Adrenal gland (tissue), 9 donors: ENCODE measurements at regions not wholly inside any gene's neighbourhood (a gene's known extent, or its start where the extent isn't known, plus 50 kb on each side); places are given as distances from the start of the nearest gene placed in this dataset.

Experiments used
- DNase-seq, 7 donors: peaks; one replicate each; pipeline ENCODE4 v3.0.0-alpha.2; 2019 to 2020
- H3K27ac ChIP-seq, 5 donors: fragments of 200-600 bp; sonication (generic) in 4 of 5; 1 replicate in 3 of 5; 2 replicates in 2 of 5; pipeline versions ENCODE4 v1.5.1 to v1.8.0; 2016 to 2020; ENCODE audit warnings: mild to moderate bottlenecking in 1 of 5
- H3K27me3 ChIP-seq: fragments of 200-600 bp; 2 replicates; pipeline ENCODE4 v1.8.0; 2021
- H3K36me3 ChIP-seq, 2 donors: fragments of 200-600 bp; replicated peaks in 1 of 2; 1 replicate in 1 of 2; 2 replicates in 1 of 2; pipeline versions ENCODE4 v1.5.1 to v1.8.0; 2018 to 2022
- H3K4me1 ChIP-seq, 2 donors: fragments of 200-600 bp; replicated peaks in 1 of 2; 1 replicate in 1 of 2; 2 replicates in 1 of 2; pipeline versions ENCODE4 v1.5.1 to v1.8.0; 2018 to 2021
- H3K4me3 ChIP-seq, 4 donors: fragments of 200-600 bp; sonication (generic) in 3 of 4; one replicate each; pipeline ENCODE4 v1.5.1; 2016 to 2018
- H3K9me3 ChIP-seq, 3 donors: fragments of 200-600 bp; sonication (generic) in 1 of 3; replicated peaks in 1 of 3; 1 replicate in 2 of 3; 2 replicates in 1 of 3; pipeline versions ENCODE4 v1.5.1 to v1.8.0; 2016 to 2021
- CTCF ChIP-seq, 6 experiments: fragments of 450-650 bp in 4 of 6; fragments of 200-600 bp in 2 of 6; sonication (generic) in 1 of 6; IDR thresholded peaks; 1 replicate in 5 of 6; 2 replicates in 1 of 6; pipeline versions ENCODE4 v1.5.1 to v1.8.0; 2016 to 2021; ENCODE audit warnings: antibody characterized with exemption in 6 of 6, mild to moderate bottlenecking in 2 of 6, moderate library complexity in 1 of 6
- POLR2A ChIP-seq, 2 donors: fragments of 450-650 bp; IDR thresholded peaks; one replicate each; pipeline ENCODE4 v1.6.1; 2017; ENCODE audit warnings: antibody characterized with exemption in 2 of 2, mild to moderate bottlenecking in 2 of 2, moderate library complexity in 1 of 2
- WGBS, 4 donors: extraction: QIAGEN DNeasy Blood & Tissue Kit in 2 of 4; methylation state at CpG; one replicate each; pipeline versions ENCODE4 v1.1.5 to v1.1.7; 2013 to 2017; 5-methylcytosine and 5-hydroxymethylcytosine counted together
- intact Hi-C, 2 donors: fragments of 100-400 bp; cut with DNase I; formaldehyde crosslinking; loops; one replicate each; pipeline versions ENCODE4 v1.14.1 to v1.15.0; 2022 to 2023
- donor health status: healthy with polysubstance abuse.
- donor health status: Bipolar disorder and iron deficiency.
- donor health status: DM: yes; HTN: yes; CAD: no.
- donor health status: DM: no; HTN: no; CAD: no.
- donor health status: DM: no; HTN: no; CAD: no.

GRCh38 chr16:61179561-61179960 is 856.7 kb downstream of the CDH8 start:
- no peaks in the 10 kb centered on the region for H3K4me1 ChIP-seq
- no peak overlapping the region for H3K4me3 ChIP-seq
- no peak overlapping the region for H3K27ac ChIP-seq
- intact Hi-C loops = no loop called here
- 88 to 93% (median 90%) methylated on average over 2 of the region's 2 CpGs for WGBS, 4 donors
- DNase-seq = no peak
- TF ChIP-seq CTCF (IDR thresholded peaks at IDR 0.05) = no peak
- no peak for TF ChIP-seq POLR2A (IDR thresholded peaks at IDR 0.05)
- H3K27me3 ChIP-seq = no peaks in the 10 kb centered on the region
- H3K36me3 ChIP-seq = no peaks in the 10 kb centered on the region
- H3K9me3 ChIP-seq = no peaks in the 10 kb centered on the region

GRCh38 chr16:61165797-61166196 is 870.4 kb downstream of the CDH8 start:
- no peaks in the 10 kb centered on the region for H3K9me3 ChIP-seq
- no peaks in the 10 kb centered on the region for H3K4me1 ChIP-seq
- H3K4me3 ChIP-seq = no peak overlapping the region
- 67 to 71% (median 71%) methylated on average over 3 of the region's 3 CpGs for WGBS, 4 donors
- H3K27ac ChIP-seq = no peak overlapping the region
- DNase-seq = no peak
- no peak for TF ChIP-seq POLR2A (IDR thresholded peaks at IDR 0.05)
- no peak for TF ChIP-seq CTCF (IDR thresholded peaks at IDR 0.05)
- intact Hi-C loops = no loop called here
- H3K27me3 ChIP-seq = no peaks in the 10 kb centered on the region
- no peaks in the 10 kb centered on the region for H3K36me3 ChIP-seq

GRCh38 chr16:61150351-61150750 is 885.9 kb downstream of the CDH8 start:
- no peak for DNase-seq
- no peaks in the 10 kb centered on the region for H3K4me1 ChIP-seq
- WGBS, 4 donors = 77 to 90% (median 84%) methylated on average over 2 to 4 of the region's 4 CpGs
- H3K27me3 ChIP-seq = no peaks in the 10 kb centered on the region
- TF ChIP-seq POLR2A (IDR thresholded peaks at IDR 0.05) = no peak
- intact Hi-C loops = no loop called here
- H3K4me3 ChIP-seq = no peak overlapping the region
- no peak overlapping the region for H3K27ac ChIP-seq
- no peaks in the 10 kb centered on the region for H3K36me3 ChIP-seq
- no peaks in the 10 kb centered on the region for H3K9me3 ChIP-seq

- Histone ChIP-seq H3K9me3 (no peaks in the 10 kb centered on the region), H3K4me3 (no peak overlapping the region), H3K36me3 (no peaks in the 10 kb centered on the region), H3K27ac (no peak overlapping the region), H3K4me1 (no peaks in the 10 kb centered on the region), H3K27me3 (no peaks in the 10 kb centered on the region)
- DNase-seq = no peak
- intact Hi-C loops = no loop called here
- 69 to 80% (median 75%) methylated on average over 1 to 5 of the region's 5 CpGs for WGBS, 4 donors
- TF ChIP-seq POLR2A (IDR thresholded peaks at IDR 0.05) = no peak
- TF ChIP-seq CTCF (IDR thresholded peaks at IDR 0.05) = no peak
Observed at GRCh38 chr16:61149709-61150108, 886.5 kb downstream of the CDH8 start.

- TF ChIP-seq CTCF (IDR thresholded peaks at IDR 0.05) (no peak), POLR2A (IDR thresholded peaks at IDR 0.05) (no peak)
- Histone ChIP-seq H3K9me3 (no peaks in the 10 kb centered on the region), H3K27ac (no peak overlapping the region), H3K4me3 (no peak overlapping the region), H3K36me3 (no peaks in the 10 kb centered on the region), H3K27me3 (no peaks in the 10 kb centered on the region), H3K4me1 (no peaks in the 10 kb centered on the region)
- WGBS, 4 donors = 67 to 82% (median 77%) methylated on average over 3 of the region's 3 CpGs
- intact Hi-C loops = no loop called here
- no peak for DNase-seq
Observed at GRCh38 chr16:61148930-61149329, 887.3 kb downstream of the CDH8 start.
